GM12865 (cell line): ENCODE measurements at regions not wholly inside any gene's neighbourhood (a gene's known extent, or its start where the extent isn't known, plus 50 kb on each side); places are given as distances from the start of the nearest gene placed in this dataset.

Source experiments
- DNase-seq: peaks from one replicate; pipeline ENCODE4 v3.0.0; 2010; ENCODE audit warnings: low read depth
- H3K4me3 ChIP-seq: 2 replicates; pipeline ENCODE4 v1.5.1; 2011; ENCODE audit warnings: mild to moderate bottlenecking, low read depth, low read length, control low read depth
- TF ChIP-seq, protein P1 (sequence below): IDR thresholded peaks from 2 replicates; pipeline ENCODE4 v1.5.1; 2011; ENCODE audit warnings: low read length, control low read depth, low read depth, inconsistent platforms; ENCODE audit not compliant: insufficient read depth; ENCODE audit errors: missing control alignments

GRCh38 chr1:91076834-91077233 lies 55.0 kb upstream of the ZNF644 start:
- TF ChIP-seq, protein P1, sequence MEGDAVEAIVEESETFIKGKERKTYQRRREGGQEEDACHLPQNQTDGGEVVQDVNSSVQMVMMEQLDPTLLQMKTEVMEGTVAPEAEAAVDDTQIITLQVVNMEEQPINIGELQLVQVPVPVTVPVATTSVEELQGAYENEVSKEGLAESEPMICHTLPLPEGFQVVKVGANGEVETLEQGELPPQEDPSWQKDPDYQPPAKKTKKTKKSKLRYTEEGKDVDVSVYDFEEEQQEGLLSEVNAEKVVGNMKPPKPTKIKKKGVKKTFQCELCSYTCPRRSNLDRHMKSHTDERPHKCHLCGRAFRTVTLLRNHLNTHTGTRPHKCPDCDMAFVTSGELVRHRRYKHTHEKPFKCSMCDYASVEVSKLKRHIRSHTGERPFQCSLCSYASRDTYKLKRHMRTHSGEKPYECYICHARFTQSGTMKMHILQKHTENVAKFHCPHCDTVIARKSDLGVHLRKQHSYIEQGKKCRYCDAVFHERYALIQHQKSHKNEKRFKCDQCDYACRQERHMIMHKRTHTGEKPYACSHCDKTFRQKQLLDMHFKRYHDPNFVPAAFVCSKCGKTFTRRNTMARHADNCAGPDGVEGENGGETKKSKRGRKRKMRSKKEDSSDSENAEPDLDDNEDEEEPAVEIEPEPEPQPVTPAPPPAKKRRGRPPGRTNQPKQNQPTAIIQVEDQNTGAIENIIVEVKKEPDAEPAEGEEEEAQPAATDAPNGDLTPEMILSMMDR: no peak
- DNase-seq: no peak
- no peak overlapping the region for H3K4me3 ChIP-seq

DNA sequence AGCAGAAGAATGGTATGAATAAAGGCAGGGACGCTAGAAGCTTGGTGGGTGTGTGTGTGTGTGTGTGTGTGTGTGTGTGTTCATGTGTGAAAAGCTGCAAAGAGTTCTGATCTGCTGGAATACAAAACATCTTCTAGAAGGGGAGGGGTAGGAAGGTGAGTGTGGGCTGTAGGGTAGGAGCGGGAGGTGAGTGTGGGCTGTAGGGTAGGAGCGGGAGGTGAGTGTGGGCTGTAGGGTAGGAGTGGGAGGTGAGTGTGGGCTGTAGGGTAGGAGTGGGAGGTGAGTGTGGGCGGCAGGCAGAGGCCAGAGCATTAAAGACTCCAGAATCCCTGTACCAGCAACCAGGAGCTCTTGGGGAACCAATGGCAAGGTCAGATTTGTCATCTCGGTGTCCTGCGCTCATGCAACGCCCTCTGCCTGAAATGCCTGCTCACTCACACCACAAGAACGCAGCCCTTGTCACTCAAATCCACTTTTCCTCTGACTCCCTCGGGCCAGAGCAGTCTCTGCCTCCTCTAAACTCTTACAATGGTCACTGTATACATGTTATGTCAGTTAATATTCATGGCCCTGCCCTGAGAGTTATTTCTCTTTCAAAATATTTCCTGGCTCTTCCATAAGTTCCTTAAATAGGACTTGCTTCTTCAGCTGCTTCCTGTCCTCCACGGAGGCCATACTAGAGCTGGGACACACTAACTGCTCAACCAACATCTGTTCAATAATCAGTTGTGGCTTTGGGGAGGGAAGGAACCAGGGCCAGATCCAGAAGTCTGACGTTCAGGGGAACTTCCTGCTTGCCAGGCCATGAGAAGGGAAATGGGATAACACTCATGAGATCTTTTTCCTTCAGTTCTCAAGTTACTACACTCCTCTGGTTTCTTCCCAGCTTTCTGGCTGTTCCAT lies 53.6 kb upstream of the ZNF644 start:
- DNase-seq: no peak
- H3K4me3 ChIP-seq: no peak overlapping the region
- TF ChIP-seq, protein P1: no peak

- TF ChIP-seq, protein P1: no peak
- no peak overlapping the region for H3K4me3 ChIP-seq
- no peak for DNase-seq
These were observed 51.5 kb upstream of the ZNF644 start for GRCh38 chr1:91073299-91073698.

DNA sequence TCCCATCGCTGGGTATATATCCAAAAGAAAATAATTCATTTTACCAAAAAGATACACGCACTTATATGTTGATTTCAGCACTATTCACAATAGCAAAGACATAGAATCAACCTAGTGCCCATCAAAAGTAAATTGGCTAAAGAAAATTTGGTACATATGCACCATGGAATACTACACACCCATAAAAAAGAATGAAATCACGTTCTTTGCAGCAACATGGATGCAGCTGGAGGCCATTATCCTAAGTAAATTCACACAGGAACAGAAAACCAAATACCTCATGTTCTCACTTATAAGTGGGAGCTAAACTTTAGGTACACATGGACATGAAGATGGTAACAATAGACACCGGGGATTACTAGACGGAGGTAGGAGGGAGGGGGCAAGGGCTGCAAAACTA lies 50.0 kb upstream of the ZNF644 start:
- DNase-seq: no peak
- TF ChIP-seq, protein P1: no peak
- no peak overlapping the region for H3K4me3 ChIP-seq
